SK-N-SH treated with all-trans-retinoic acid at 6 μM for 48 hours (cell line): ENCODE measurements at regions not wholly inside any gene's neighbourhood (a gene's known extent, or its start where the extent isn't known, plus 50 kb on each side); places are given as distances from the start of the nearest gene placed in this dataset.

Experiments
- ATAC-seq: fragments of 200-7000 bp; cut with Tn5 transposase; 3 replicates; pipeline ENCODE4 v1.9.1; 2020; ENCODE audit warnings: mild to moderate bottlenecking, moderate library complexity
- ARNTL ChIP-seq: fragments of 450-650 bp; formaldehyde crosslinking; IDR thresholded peaks from 2 replicates; pipeline ENCODE4 v1.5.0; 2020; ENCODE audit warnings: low read depth, mild to moderate bottlenecking, moderate library complexity, borderline replicate concordance
- BACH2 ChIP-seq: fragments of 250-450 bp; sonication (Bioruptor Pico); IDR thresholded peaks from 2 replicates; pipeline ENCODE4 v1.9.0; 2021; ENCODE audit warnings: mild to moderate bottlenecking, borderline replicate concordance
- CREB5 ChIP-seq: fragments of 250-450 bp; sonication (Bioruptor Pico); IDR thresholded peaks from 2 replicates; pipeline ENCODE4 v1.5.1; 2020; ENCODE audit warnings: low read depth, mild to moderate bottlenecking, moderate library complexity
- CSDC2 ChIP-seq: fragments of 250-450 bp; sonication (Bioruptor Pico); IDR thresholded peaks from 2 replicates; pipeline ENCODE4 v1.5.0; 2020; ENCODE audit warnings: mild to moderate bottlenecking, moderate library complexity
- CSRNP3 ChIP-seq: fragments of 250-450 bp; sonication (Bioruptor Pico); IDR thresholded peaks from 2 replicates; pipeline ENCODE4 v1.5.1; 2021; ENCODE audit warnings: mild to moderate bottlenecking, moderate library complexity
- ESRRG ChIP-seq: fragments of 250-450 bp; sonication (Bioruptor Pico); IDR thresholded peaks from 2 replicates; pipeline ENCODE4 v1.6.1; 2021; ENCODE audit warnings: mild to moderate bottlenecking
- GLIS3 ChIP-seq: fragments of 250-450 bp; sonication (Bioruptor Pico); IDR thresholded peaks from 2 replicates; pipeline ENCODE4 v1.5.0; 2020; ENCODE audit warnings: mild to moderate bottlenecking, moderate library complexity
- OSR1 ChIP-seq: fragments of 250-450 bp; sonication (Bioruptor Pico); IDR thresholded peaks from 2 replicates; pipeline ENCODE4 v1.8.0; 2022; ENCODE audit warnings: moderate library complexity, mild to moderate bottlenecking, inconsistent platforms
- POU6F1 ChIP-seq: fragments of 250-450 bp; sonication (Bioruptor Pico); IDR thresholded peaks from 2 replicates; pipeline ENCODE4 v1.8.0; 2021; ENCODE audit warnings: low read depth, mild to moderate bottlenecking, moderate library complexity, borderline replicate concordance
- PPARA ChIP-seq: fragments of 250-450 bp; sonication (Bioruptor Pico); IDR thresholded peaks from 2 replicates; pipeline ENCODE4 v1.5.0; 2020; ENCODE audit warnings: mild to moderate bottlenecking, borderline replicate concordance
- RARB ChIP-seq: fragments of 250-450 bp; sonication (Bioruptor Pico); IDR thresholded peaks from 2 replicates; pipeline ENCODE4 v1.8.0; 2021; ENCODE audit warnings: mild to moderate bottlenecking, moderate library complexity
- SNAI2 ChIP-seq: fragments of 250-450 bp; sonication (Bioruptor Pico); IDR thresholded peaks from 2 replicates; pipeline ENCODE4 v1.5.0; 2020; ENCODE audit warnings: mild to moderate bottlenecking, moderate library complexity
- TCF4 ChIP-seq: fragments of 250-450 bp; sonication (Bioruptor Pico); IDR thresholded peaks from 2 replicates; pipeline ENCODE4 v1.8.0; 2021; ENCODE audit warnings: mild to moderate bottlenecking, moderate library complexity, borderline replicate concordance
- TOX ChIP-seq: fragments of 250-450 bp; sonication (Bioruptor Pico); IDR thresholded peaks from 2 replicates; pipeline ENCODE4 v1.8.0; 2021; ENCODE audit warnings: mild to moderate bottlenecking, moderate library complexity, borderline replicate concordance
- TSHZ2 ChIP-seq: fragments of 250-450 bp; sonication (Bioruptor Pico); IDR thresholded peaks from 2 replicates; pipeline ENCODE4 v1.5.0; 2020; ENCODE audit warnings: mild to moderate bottlenecking, moderate library complexity
- ZC3H10 ChIP-seq: fragments of 250-450 bp; sonication (Bioruptor Pico); IDR thresholded peaks from 2 replicates; pipeline ENCODE4 v1.5.1; 2021; ENCODE audit warnings: mild to moderate bottlenecking, moderate library complexity
- ZFP3 ChIP-seq: fragments of 250-450 bp; sonication (Bioruptor Pico); IDR thresholded peaks from 2 replicates; pipeline ENCODE4 v1.5.0; 2020; ENCODE audit warnings: mild to moderate bottlenecking, moderate library complexity
- ZFP30 ChIP-seq: fragments of 450-650 bp; formaldehyde crosslinking; IDR thresholded peaks from 2 replicates; pipeline ENCODE4 v1.5.0; 2022; ENCODE audit warnings: mild to moderate bottlenecking, moderate library complexity
- ZNF565 ChIP-seq: fragments of 450-650 bp; formaldehyde crosslinking; conservative IDR thresholded peaks from 2 replicates; pipeline ENCODE4 v1.5.0; 2020; ENCODE audit warnings: low read depth, mild to moderate bottlenecking, moderate library complexity
- ZNF70 ChIP-seq: fragments of 450-650 bp; formaldehyde crosslinking; IDR thresholded peaks from 2 replicates; pipeline ENCODE4 v1.5.0; 2020; ENCODE audit warnings: mild to moderate bottlenecking, moderate library complexity
- ZNF8 ChIP-seq: fragments of 450-650 bp; formaldehyde crosslinking; IDR thresholded peaks from 2 replicates; pipeline ENCODE4 v1.5.0; 2020; ENCODE audit warnings: mild to moderate bottlenecking, moderate library complexity
- TF ChIP-seq, protein P1 (sequence below): fragments of 250-450 bp; sonication (Bioruptor Pico); IDR thresholded peaks from 2 replicates; pipeline ENCODE4 v1.8.0; 2020; ENCODE audit warnings: mild to moderate bottlenecking, moderate library complexity, borderline replicate concordance

DNA sequence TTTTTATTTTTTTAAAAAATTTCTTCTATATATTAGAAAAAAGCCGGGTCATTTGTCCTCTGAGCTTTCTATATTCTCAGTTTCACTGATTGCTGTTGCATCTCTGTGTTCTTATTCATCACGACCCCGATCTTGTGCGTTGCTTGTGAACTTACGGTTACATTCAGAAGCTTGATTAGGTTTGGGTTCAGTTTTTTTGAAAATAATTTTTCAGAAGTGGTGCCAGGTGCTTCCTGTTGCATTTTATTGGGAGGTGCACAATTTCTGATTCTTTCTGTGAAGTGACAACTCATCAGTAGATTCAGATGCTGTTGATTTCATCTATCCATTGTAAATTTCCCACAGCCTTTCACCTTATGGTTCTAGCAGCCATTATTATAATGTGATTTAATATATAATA, 147.3 kb downstream of the INHBB start:
- ATAC-seq: no peak
- TF ChIP-seq BACH2 (CRISPR knock-in tag) (no peak), CREB5 (CRISPR knock-in tag) (no peak), GLIS3 (CRISPR knock-in tag) (no peak), RARB (CRISPR knock-in tag) (no peak), CSDC2 (CRISPR knock-in tag) (no peak), ZFP30 (CRISPR knock-in tag) (no peak), ZFP3 (CRISPR knock-in tag) (no peak), TOX (CRISPR knock-in tag) (no peak), ZNF8 (CRISPR knock-in tag) (no peak)

- ATAC-seq: no peak
- TF ChIP-seq ZC3H10 (no peak), ESRRG (CRISPR knock-in tag) (no peak), OSR1 (no peak), ZFP3 (CRISPR knock-in tag) (no peak), ZFP30 (CRISPR knock-in tag) (no peak), TCF4 (CRISPR knock-in tag) (no peak), ARNTL (CRISPR knock-in tag) (no peak), CSDC2 (CRISPR knock-in tag) (no peak), ZNF565 (CRISPR knock-in tag) (no peak), ZNF70 (CRISPR knock-in tag) (no peak), CSRNP3 (CRISPR knock-in tag) (no peak), TSHZ2 (CRISPR knock-in tag) (no peak), SNAI2 (CRISPR knock-in tag) (no peak), POU6F1 (no peak)
- TF ChIP-seq, protein P1, sequence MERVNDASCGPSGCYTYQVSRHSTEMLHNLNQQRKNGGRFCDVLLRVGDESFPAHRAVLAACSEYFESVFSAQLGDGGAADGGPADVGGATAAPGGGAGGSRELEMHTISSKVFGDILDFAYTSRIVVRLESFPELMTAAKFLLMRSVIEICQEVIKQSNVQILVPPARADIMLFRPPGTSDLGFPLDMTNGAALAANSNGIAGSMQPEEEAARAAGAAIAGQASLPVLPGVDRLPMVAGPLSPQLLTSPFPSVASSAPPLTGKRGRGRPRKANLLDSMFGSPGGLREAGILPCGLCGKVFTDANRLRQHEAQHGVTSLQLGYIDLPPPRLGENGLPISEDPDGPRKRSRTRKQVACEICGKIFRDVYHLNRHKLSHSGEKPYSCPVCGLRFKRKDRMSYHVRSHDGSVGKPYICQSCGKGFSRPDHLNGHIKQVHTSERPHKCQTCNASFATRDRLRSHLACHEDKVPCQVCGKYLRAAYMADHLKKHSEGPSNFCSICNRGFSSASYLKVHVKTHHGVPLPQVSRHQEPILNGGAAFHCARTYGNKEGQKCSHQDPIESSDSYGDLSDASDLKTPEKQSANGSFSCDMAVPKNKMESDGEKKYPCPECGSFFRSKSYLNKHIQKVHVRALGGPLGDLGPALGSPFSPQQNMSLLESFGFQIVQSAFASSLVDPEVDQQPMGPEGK (CRISPR knock-in tag): no peak
Measured at GRCh38 chr2:120494446-120494845, 148.5 kb downstream of the INHBB start.

GRCh38 chr2:120495586-120495985, 149.7 kb downstream of the INHBB start:
- no peak for ATAC-seq
- no peak for TF ChIP-seq ZFP30 (CRISPR knock-in tag)
- no peak for TF ChIP-seq CREB5 (CRISPR knock-in tag)
- TF ChIP-seq TCF4 (CRISPR knock-in tag): no peak
- TF ChIP-seq RARB (CRISPR knock-in tag): no peak
- TF ChIP-seq BACH2 (CRISPR knock-in tag): no peak
- TF ChIP-seq SNAI2 (CRISPR knock-in tag): no peak
- no peak for TF ChIP-seq CSDC2 (CRISPR knock-in tag)
- no peak for TF ChIP-seq ZNF8 (CRISPR knock-in tag)
- TF ChIP-seq POU6F1: no peak
- TF ChIP-seq ZFP3 (CRISPR knock-in tag): no peak
- TF ChIP-seq PPARA (CRISPR knock-in tag): no peak
- no peak for TF ChIP-seq ARNTL (CRISPR knock-in tag)
- TF ChIP-seq, protein P1 (CRISPR knock-in tag): no peak
- TF ChIP-seq, all 23 proteins: peak for 0
